ENCODE measurements at regions not wholly inside any gene's neighbourhood (a gene's known extent, or its start where the extent isn't known, plus 50 kb on each side); places are given as distances from the start of the nearest gene placed in this dataset.

- no peaks in the 10 kb centered on the region for H3K9me3 ChIP-seq (ENCODE audit: control insufficient read depth in 5 of 5, low read length in 5 of 5)
- no peaks in the 10 kb centered on the region for H3K36me3 ChIP-seq (ENCODE audit: control insufficient read depth in 5 of 5, insufficient read depth in 5 of 5, low read length in 5 of 5)
- H3K9ac ChIP-seq (ENCODE audit: low read length in 5 of 5): no peak overlapping the region
- H3K4me3 ChIP-seq (ENCODE audit: low read depth in 1 of 5, low read length in 5 of 5): peak overlapping the region in 3 of 5 donors; percentile 11 to 25 (median 24)
- no peaks in the 10 kb centered on the region for H3K27me3 ChIP-seq (ENCODE audit: control insufficient read depth in 5 of 5, insufficient read depth in 4 of 5, low read length in 5 of 5)
- H3K27ac ChIP-seq (ENCODE audit: low read depth, low read length): no peak overlapping the region
- peaks cover 0 to 13% (median 3%) of the 10 kb centered on the region in 5 donors for H3K4me1 ChIP-seq (ENCODE audit: control insufficient read depth in 5 of 5, insufficient read depth in 5 of 5, low read length in 5 of 5)
Observed at GRCh38 chr1:81237473-81238089, 563.2 kb upstream of the ADGRL2 start.

- Histone ChIP-seq H3K27ac (ENCODE audit: low read depth, low read length) (no peak overlapping the region), H3K36me3 (ENCODE audit: control insufficient read depth in 5 of 5, insufficient read depth in 5 of 5, low read length in 5 of 5) (no peaks in the 10 kb centered on the region), H3K4me3 (ENCODE audit: low read depth in 1 of 5, low read length in 5 of 5) (peak overlapping the region in 1 of 5 donors; percentile 40), H3K4me1 (ENCODE audit: control insufficient read depth in 5 of 5, insufficient read depth in 5 of 5, low read length in 5 of 5) (peaks cover 0 to 13% (median 3%) of the 10 kb centered on the region in 5 donors), H3K27me3 (ENCODE audit: control insufficient read depth in 5 of 5, insufficient read depth in 4 of 5, low read length in 5 of 5) (no peaks in the 10 kb centered on the region), H3K9me3 (ENCODE audit: control insufficient read depth in 5 of 5, low read length in 5 of 5) (no peaks in the 10 kb centered on the region), H3K9ac (ENCODE audit: low read length in 5 of 5) (no peak overlapping the region)
Observed at GRCh38 chr1:81234237-81234636, 566.5 kb upstream of the ADGRL2 start.

- no peaks in the 10 kb centered on the region for H3K27me3 ChIP-seq (ENCODE audit: control insufficient read depth in 5 of 5, insufficient read depth in 4 of 5, low read length in 5 of 5)
- no peak overlapping the region for H3K9ac ChIP-seq (ENCODE audit: low read length in 5 of 5)
- no peaks in the 10 kb centered on the region for H3K9me3 ChIP-seq (ENCODE audit: control insufficient read depth in 5 of 5, low read length in 5 of 5)
- no peak overlapping the region for H3K4me3 ChIP-seq (ENCODE audit: low read depth in 1 of 5, low read length in 5 of 5)
- H3K36me3 ChIP-seq (ENCODE audit: control insufficient read depth in 5 of 5, insufficient read depth in 5 of 5, low read length in 5 of 5): no peaks in the 10 kb centered on the region
- no peak overlapping the region for H3K27ac ChIP-seq (ENCODE audit: low read depth, low read length)
- peaks cover 0 to 10% (median 3%) of the 10 kb centered on the region in 5 donors for H3K4me1 ChIP-seq (ENCODE audit: control insufficient read depth in 5 of 5, insufficient read depth in 5 of 5, low read length in 5 of 5)
Observed at GRCh38 chr1:81233591-81233990, 567.1 kb upstream of the ADGRL2 start.

GRCh38 chr1:81232420-81232819 is 568.3 kb upstream of the ADGRL2 start:
- Histone ChIP-seq H3K36me3 (ENCODE audit: control insufficient read depth in 5 of 5, insufficient read depth in 5 of 5, low read length in 5 of 5) (no peaks in the 10 kb centered on the region), H3K4me3 (ENCODE audit: low read depth in 1 of 5, low read length in 5 of 5) (no peak overlapping the region), H3K9ac (ENCODE audit: low read length in 5 of 5) (no peak overlapping the region), H3K27ac (ENCODE audit: low read depth, low read length) (no peak overlapping the region), H3K4me1 (ENCODE audit: control insufficient read depth in 5 of 5, insufficient read depth in 5 of 5, low read length in 5 of 5) (peaks cover 0 to 3% (median 0%) of the 10 kb centered on the region in 5 donors), H3K27me3 (ENCODE audit: control insufficient read depth in 5 of 5, insufficient read depth in 4 of 5, low read length in 5 of 5) (no peaks in the 10 kb centered on the region), H3K9me3 (ENCODE audit: control insufficient read depth in 5 of 5, low read length in 5 of 5) (no peaks in the 10 kb centered on the region)

GRCh38 chr1:81231729-81232038 is 569.0 kb upstream of the ADGRL2 start:
- Histone ChIP-seq H3K4me3 (ENCODE audit: low read depth in 1 of 5, low read length in 5 of 5) (no peak overlapping the region), H3K27ac (ENCODE audit: low read depth, low read length) (no peak overlapping the region), H3K9ac (ENCODE audit: low read length in 5 of 5) (no peak overlapping the region), H3K9me3 (ENCODE audit: control insufficient read depth in 5 of 5, low read length in 5 of 5) (no peaks in the 10 kb centered on the region), H3K4me1 (ENCODE audit: control insufficient read depth in 5 of 5, insufficient read depth in 5 of 5, low read length in 5 of 5) (peaks cover 0 to 3% (median 0%) of the 10 kb centered on the region in 5 donors), H3K36me3 (ENCODE audit: control insufficient read depth in 5 of 5, insufficient read depth in 5 of 5, low read length in 5 of 5) (no peaks in the 10 kb centered on the region), H3K27me3 (ENCODE audit: control insufficient read depth in 5 of 5, insufficient read depth in 4 of 5, low read length in 5 of 5) (no peaks in the 10 kb centered on the region)

GRCh38 chr1:81230983-81231728 is 569.6 kb upstream of the ADGRL2 start:
- Histone ChIP-seq H3K9ac (ENCODE audit: low read length in 5 of 5) (no peak overlapping the region), H3K27me3 (ENCODE audit: control insufficient read depth in 5 of 5, insufficient read depth in 4 of 5, low read length in 5 of 5) (no peaks in the 10 kb centered on the region), H3K4me3 (ENCODE audit: low read depth in 1 of 5, low read length in 5 of 5) (no peak overlapping the region), H3K4me1 (ENCODE audit: control insufficient read depth in 5 of 5, insufficient read depth in 5 of 5, low read length in 5 of 5) (peaks cover 0 to 3% (median 0%) of the 10 kb centered on the region in 5 donors), H3K27ac (ENCODE audit: low read depth, low read length) (no peak overlapping the region), H3K9me3 (ENCODE audit: control insufficient read depth in 5 of 5, low read length in 5 of 5) (no peaks in the 10 kb centered on the region), H3K36me3 (ENCODE audit: control insufficient read depth in 5 of 5, insufficient read depth in 5 of 5, low read length in 5 of 5) (no peaks in the 10 kb centered on the region)

- Histone ChIP-seq H3K9ac (ENCODE audit: low read length in 5 of 5) (no peak overlapping the region), H3K27ac (ENCODE audit: low read depth, low read length) (no peak overlapping the region), H3K27me3 (ENCODE audit: control insufficient read depth in 5 of 5, insufficient read depth in 4 of 5, low read length in 5 of 5) (no peaks in the 10 kb centered on the region), H3K4me3 (ENCODE audit: low read depth in 1 of 5, low read length in 5 of 5) (no peak overlapping the region), H3K4me1 (ENCODE audit: control insufficient read depth in 5 of 5, insufficient read depth in 5 of 5, low read length in 5 of 5) (peaks cover 0 to 3% (median 0%) of the 10 kb centered on the region in 5 donors), H3K36me3 (ENCODE audit: control insufficient read depth in 5 of 5, insufficient read depth in 5 of 5, low read length in 5 of 5) (no peaks in the 10 kb centered on the region), H3K9me3 (ENCODE audit: control insufficient read depth in 5 of 5, low read length in 5 of 5) (no peaks in the 10 kb centered on the region)
Observed at GRCh38 chr1:81228926-81229325, 571.8 kb upstream of the ADGRL2 start.

- Histone ChIP-seq H3K27me3 (ENCODE audit: control insufficient read depth in 5 of 5, insufficient read depth in 4 of 5, low read length in 5 of 5) (no peaks in the 10 kb centered on the region), H3K4me1 (ENCODE audit: control insufficient read depth in 5 of 5, insufficient read depth in 5 of 5, low read length in 5 of 5) (peaks cover 0 to 3% (median 0%) of the 10 kb centered on the region in 5 donors), H3K9ac (ENCODE audit: low read length in 5 of 5) (no peak overlapping the region), H3K4me3 (ENCODE audit: low read depth in 1 of 5, low read length in 5 of 5) (no peak overlapping the region), H3K36me3 (ENCODE audit: control insufficient read depth in 5 of 5, insufficient read depth in 5 of 5, low read length in 5 of 5) (no peaks in the 10 kb centered on the region), H3K27ac (ENCODE audit: low read depth, low read length) (no peak overlapping the region), H3K9me3 (ENCODE audit: control insufficient read depth in 5 of 5, low read length in 5 of 5) (no peaks in the 10 kb centered on the region)
Observed at GRCh38 chr1:81226603-81226928, 574.2 kb upstream of the ADGRL2 start.

GRCh38 chr1:81225789-81226602 is 574.7 kb upstream of the ADGRL2 start:
- H3K4me3 ChIP-seq (ENCODE audit: low read depth in 1 of 5, low read length in 5 of 5): no peak overlapping the region
- peaks cover 0 to 3% (median 0%) of the 10 kb centered on the region in 5 donors for H3K4me1 ChIP-seq (ENCODE audit: control insufficient read depth in 5 of 5, insufficient read depth in 5 of 5, low read length in 5 of 5)
- no peak overlapping the region for H3K27ac ChIP-seq (ENCODE audit: low read depth, low read length)

GRCh38 chr1:81224222-81224621 is 576.5 kb upstream of the ADGRL2 start:
- Histone ChIP-seq H3K36me3 (ENCODE audit: control insufficient read depth in 5 of 5, insufficient read depth in 5 of 5, low read length in 5 of 5) (no peaks in the 10 kb centered on the region), H3K9me3 (ENCODE audit: control insufficient read depth in 5 of 5, low read length in 5 of 5) (peaks cover 0 to 8% (median 0%) of the 10 kb centered on the region in 5 donors), H3K27ac (ENCODE audit: low read depth, low read length) (no peak overlapping the region), H3K9ac (ENCODE audit: low read length in 5 of 5) (no peak overlapping the region), H3K4me1 (ENCODE audit: control insufficient read depth in 5 of 5, insufficient read depth in 5 of 5, low read length in 5 of 5) (peaks cover 0 to 3% (median 0%) of the 10 kb centered on the region in 5 donors), H3K27me3 (ENCODE audit: control insufficient read depth in 5 of 5, insufficient read depth in 4 of 5, low read length in 5 of 5) (no peaks in the 10 kb centered on the region), H3K4me3 (ENCODE audit: low read depth in 1 of 5, low read length in 5 of 5) (no peak overlapping the region)

More at GRCh38 chr1:81225789-81226602, 574.7 kb upstream of the ADGRL2 start:
- Histone ChIP-seq H3K27me3 (ENCODE audit: control insufficient read depth in 5 of 5, insufficient read depth in 4 of 5, low read length in 5 of 5) (no peaks in the 10 kb centered on the region), H3K9ac (ENCODE audit: low read length in 5 of 5) (no peak overlapping the region), H3K36me3 (ENCODE audit: control insufficient read depth in 5 of 5, insufficient read depth in 5 of 5, low read length in 5 of 5) (no peaks in the 10 kb centered on the region), H3K9me3 (ENCODE audit: control insufficient read depth in 5 of 5, low read length in 5 of 5) (peaks cover 0 to 3% (median 0%) of the 10 kb centered on the region in 5 donors)
